BJ (cell line): ENCODE measurements at regions not wholly inside any gene's neighbourhood (a gene's known extent, or its start where the extent isn't known, plus 50 kb on each side); places are given as distances from the start of the nearest gene placed in this dataset.

ENCODE experiments used
- CTCF ChIA-PET: fragments of 350-600 bp; formaldehyde crosslinking; extraction: SDS; loops from one replicate; lab custom pipeline; 2021; ENCODE audit warnings: antibody characterized with exemption, inconsistent platforms; lab: Yijun Ruan, JAX
- POLR2A ChIA-PET: fragments of 300-600 bp; sonication (Branson Sonifier 250); formaldehyde crosslinking; extraction: SDS; loops from one replicate; lab custom pipeline; 2021; ENCODE audit warnings: antibody characterized with exemption; lab: Charles Lee
- DNase-seq: peaks from one replicate; pipeline ENCODE4 v3.0.0-alpha.2; 2011; ENCODE audit warnings: low read depth
- H3K27me3 ChIP-seq: 2 replicates; pipeline ENCODE4 v1.6.0; 2011; ENCODE audit warnings: low read length; ENCODE audit not compliant: control insufficient read depth, insufficient read depth
- H3K36me3 ChIP-seq: 2 replicates; pipeline ENCODE4 v1.5.1; 2011; ENCODE audit warnings: low read length; ENCODE audit not compliant: control insufficient read depth, insufficient read depth
- H3K4me3 ChIP-seq: 2 replicates; pipeline ENCODE4 v1.5.1; 2011; ENCODE audit warnings: low read depth, mild to moderate bottlenecking, control low read depth, low read length
- CTCF ChIP-seq: IDR thresholded peaks from 2 replicates; pipeline ENCODE4 v1.5.1; 2011; ENCODE audit warnings: low read depth, mild to moderate bottlenecking, control low read depth, inconsistent platforms, low read length, moderate library complexity; ENCODE audit not compliant: insufficient read depth

- POLR2A ChIA-PET: no interaction called here
- Histone ChIP-seq H3K36me3 (no peaks in the 10 kb centered on the region), H3K27me3 (no peaks in the 10 kb centered on the region), H3K4me3 (no peak overlapping the region)
- no peak for DNase-seq
- CTCF ChIA-PET: no interaction called here
- no peak for TF ChIP-seq CTCF
Measured at GRCh38 chrX:94365736-94366135, 691.7 kb downstream of the FAM133A start.

GRCh38 chrX:94366616-94367015 is 692.6 kb downstream of the FAM133A start:
- CTCF ChIA-PET: interaction anchor here (0.6 kb wide), 1 partner anchor 1027 kb away, joined by 3 read pairs; no protein-coding TSS in a partner anchor
- no peak for TF ChIP-seq CTCF
- no peaks in the 10 kb centered on the region for H3K27me3 ChIP-seq

DNA sequence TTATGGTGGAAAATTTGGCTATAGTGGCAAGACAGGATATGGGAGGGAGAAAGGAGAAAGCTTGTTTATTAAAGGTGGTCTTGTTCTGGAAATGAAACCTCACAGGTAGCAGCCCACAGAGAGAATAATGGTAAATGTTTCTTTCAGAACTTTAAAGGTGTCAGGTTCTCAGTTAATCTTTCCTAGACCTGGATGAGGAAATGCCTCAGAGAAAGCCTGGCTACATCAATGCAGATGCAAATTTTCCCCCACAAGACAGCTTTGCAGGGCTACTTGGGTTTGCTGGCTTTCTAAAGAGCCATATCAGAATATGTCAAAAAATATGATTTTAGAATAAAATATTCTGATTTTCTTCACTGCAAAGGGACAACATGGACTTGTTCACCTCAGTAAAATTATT is 715.0 kb downstream of the FAM133A start:
- ChIA-PET CTCF (no interaction called here), POLR2A (no interaction called here)
- Histone ChIP-seq H3K36me3 (no peaks in the 10 kb centered on the region), H3K27me3 (no peaks in the 10 kb centered on the region), H3K4me3 (no peak overlapping the region)
- DNase-seq: no peak
- TF ChIP-seq CTCF: no peak

More at GRCh38 chrX:94366616-94367015, 692.6 kb downstream of the FAM133A start:
- Histone ChIP-seq H3K36me3 (no peaks in the 10 kb centered on the region), H3K4me3 (no peak overlapping the region)
- DNase-seq: no peak
- POLR2A ChIA-PET: no interaction called here

GRCh38 chrX:94400488-94400887 is 726.5 kb downstream of the FAM133A start:
- no peaks in the 10 kb centered on the region for H3K27me3 ChIP-seq
- CTCF ChIA-PET: no interaction called here
- H3K36me3 ChIP-seq: no peaks in the 10 kb centered on the region
- no peak overlapping the region for H3K4me3 ChIP-seq
- POLR2A ChIA-PET: no interaction called here
- no peak for DNase-seq
- no peak for TF ChIP-seq CTCF

DNA sequence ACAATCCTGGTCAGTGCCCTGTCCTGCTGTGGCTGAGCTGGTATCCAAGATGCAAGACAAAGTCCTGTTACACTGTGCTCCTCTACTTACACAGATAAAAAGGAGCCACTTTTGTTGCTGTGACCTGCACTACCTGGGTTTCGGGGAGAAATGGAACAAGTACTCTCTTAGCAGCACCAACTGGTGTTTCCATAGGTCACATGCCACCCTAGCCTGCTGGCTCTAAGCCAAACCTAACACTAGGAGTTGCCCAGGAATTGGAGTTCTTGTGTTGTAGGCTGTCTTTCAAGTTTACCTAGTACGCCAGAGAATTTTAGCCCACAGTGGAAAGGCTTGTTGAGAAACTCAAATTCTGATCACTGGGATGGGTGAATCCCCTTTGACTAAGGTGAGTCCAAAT is 727.4 kb downstream of the FAM133A start:
- TF ChIP-seq CTCF: no peak
- CTCF ChIA-PET: interaction anchor here (0.6 kb wide), 1 partner anchor 58 kb away, joined by 5 read pairs; no protein-coding TSS in a partner anchor

More for the DNA sequence above, 727.4 kb downstream of the FAM133A start:
- POLR2A ChIA-PET: no interaction called here
- Histone ChIP-seq H3K36me3 (no peaks in the 10 kb centered on the region), H3K27me3 (no peaks in the 10 kb centered on the region), H3K4me3 (no peak overlapping the region)
- DNase-seq: no peak
